HG03342 (cell line): ENCODE measurements at regions not wholly inside any gene's neighbourhood (a gene's known extent, or its start where the extent isn't known, plus 50 kb on each side); places are given as distances from the start of the nearest gene placed in this dataset.
"Not testable (repeated sequence)": the region's sequence is repeated elsewhere in the genome, so short reads cannot be mapped to it uniquely, and the experiment has no call there.

ENCODE experiments used
- ATAC-seq: cut with Tn5 transposase; IDR thresholded peaks from one replicate; pipeline ENCODE4 v1.9.1; 2021; ENCODE audit warnings: mild to moderate bottlenecking, moderate library complexity; ENCODE audit not compliant: unreplicated experiment

GRCh38 chrX:128805236-128805635 lies 718.1 kb downstream of the SMARCA1 start:
- ATAC-seq, result no peak

GRCh38 chrX:128804828-128805227 lies 718.5 kb downstream of the SMARCA1 start:
- ATAC-seq, result no peak

GRCh38 chrX:128800138-128800537 lies 723.2 kb downstream of the SMARCA1 start:
- no peak for ATAC-seq

- not testable (repeated sequence) for ATAC-seq
Observed at GRCh38 chrX:128783139-128783538, 730.9 kb upstream of the ACTRT1 start.

GRCh38 chrX:128781506-128781905 lies 729.3 kb upstream of the ACTRT1 start:
- ATAC-seq, result no peak

- ATAC-seq, result no peak
Observed at GRCh38 chrX:128780934-128781333, 728.7 kb upstream of the ACTRT1 start.

GRCh38 chrX:128769495-128769894 lies 717.3 kb upstream of the ACTRT1 start:
- no peak for ATAC-seq

- no peak for ATAC-seq
Observed at GRCh38 chrX:128759745-128760144, 707.5 kb upstream of the ACTRT1 start.

GRCh38 chrX:128759177-128759576 lies 707.0 kb upstream of the ACTRT1 start:
- no peak for ATAC-seq

- no peak for ATAC-seq
Observed at GRCh38 chrX:128754130-128754529, 701.9 kb upstream of the ACTRT1 start.

- no peak for ATAC-seq
Observed at GRCh38 chrX:128739539-128739938, 687.3 kb upstream of the ACTRT1 start.

- ATAC-seq, result no peak
Observed at GRCh38 chrX:128728943-128729342, 676.7 kb upstream of the ACTRT1 start.

- no peak for ATAC-seq
Observed at GRCh38 chrX:128717635-128718578, 665.7 kb upstream of the ACTRT1 start.

- ATAC-seq, result no peak
Observed at GRCh38 chrX:128714425-128714824, 662.2 kb upstream of the ACTRT1 start.

GRCh38 chrX:128699716-128700285 lies 647.6 kb upstream of the ACTRT1 start:
- no peak for ATAC-seq

- no peak for ATAC-seq
Observed at GRCh38 chrX:128698573-128699181, 646.5 kb upstream of the ACTRT1 start.

- ATAC-seq, result no peak
Observed at GRCh38 chrX:128691872-128692271, 639.7 kb upstream of the ACTRT1 start.

- no peak for ATAC-seq
Observed at GRCh38 chrX:128685387-128685786, 633.2 kb upstream of the ACTRT1 start.

- no peak for ATAC-seq
Observed at GRCh38 chrX:128676651-128677050, 624.4 kb upstream of the ACTRT1 start.

- ATAC-seq, result not testable (repeated sequence)
Observed at GRCh38 chrX:128674326-128675086, 622.3 kb upstream of the ACTRT1 start.

- ATAC-seq, result no peak
Observed at GRCh38 chrX:128664211-128664610, 612.0 kb upstream of the ACTRT1 start.
